SU-DHL-6 (cell line): ENCODE measurements at regions not wholly inside any gene's neighbourhood (a gene's known extent, or its start where the extent isn't known, plus 50 kb on each side); places are given as distances from the start of the nearest gene placed in this dataset.

ENCODE experiments used
- EZH2phosphoT487 ChIP-seq: fragments of 200-600 bp; sonication (generic), shearing (Covaris generic); conservative IDR thresholded peaks from 2 replicates; pipeline ENCODE4 v1.6.1; 2018; ENCODE audit warnings: mild to moderate bottlenecking, antibody characterized with exemption, low read length, moderate library complexity, mixed read lengths
- TF ChIP-seq, protein P1 (sequence below): fragments of 200-600 bp; sonication (generic); IDR thresholded peaks from one replicate; pipeline ENCODE4 v1.5.1; 2017; ENCODE audit warnings: antibody characterized with exemption, mild to moderate bottlenecking, low read length, moderate library complexity; ENCODE audit not compliant: insufficient read depth, poor library complexity, severe bottlenecking

DNA sequence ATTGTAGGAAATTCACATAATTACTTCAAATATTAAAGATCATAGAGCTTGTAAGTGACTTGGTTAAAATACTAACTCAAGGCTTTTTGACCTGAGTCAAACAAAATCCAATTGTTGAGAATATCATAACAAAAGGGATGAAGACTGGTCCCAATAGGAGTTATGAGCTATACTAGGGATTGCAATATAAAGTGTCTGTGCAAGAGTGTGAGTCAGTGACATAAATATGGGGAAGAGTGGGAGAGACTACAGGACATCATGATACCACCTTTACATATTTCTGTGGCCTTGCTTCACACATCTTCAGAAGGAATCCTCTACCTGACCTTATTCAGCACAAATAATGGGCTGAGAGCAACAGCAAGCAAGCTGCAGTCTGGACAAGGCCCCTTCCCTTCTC lies 180.9 kb upstream of the SLC24A2 start:
- TF ChIP-seq, protein P1, sequence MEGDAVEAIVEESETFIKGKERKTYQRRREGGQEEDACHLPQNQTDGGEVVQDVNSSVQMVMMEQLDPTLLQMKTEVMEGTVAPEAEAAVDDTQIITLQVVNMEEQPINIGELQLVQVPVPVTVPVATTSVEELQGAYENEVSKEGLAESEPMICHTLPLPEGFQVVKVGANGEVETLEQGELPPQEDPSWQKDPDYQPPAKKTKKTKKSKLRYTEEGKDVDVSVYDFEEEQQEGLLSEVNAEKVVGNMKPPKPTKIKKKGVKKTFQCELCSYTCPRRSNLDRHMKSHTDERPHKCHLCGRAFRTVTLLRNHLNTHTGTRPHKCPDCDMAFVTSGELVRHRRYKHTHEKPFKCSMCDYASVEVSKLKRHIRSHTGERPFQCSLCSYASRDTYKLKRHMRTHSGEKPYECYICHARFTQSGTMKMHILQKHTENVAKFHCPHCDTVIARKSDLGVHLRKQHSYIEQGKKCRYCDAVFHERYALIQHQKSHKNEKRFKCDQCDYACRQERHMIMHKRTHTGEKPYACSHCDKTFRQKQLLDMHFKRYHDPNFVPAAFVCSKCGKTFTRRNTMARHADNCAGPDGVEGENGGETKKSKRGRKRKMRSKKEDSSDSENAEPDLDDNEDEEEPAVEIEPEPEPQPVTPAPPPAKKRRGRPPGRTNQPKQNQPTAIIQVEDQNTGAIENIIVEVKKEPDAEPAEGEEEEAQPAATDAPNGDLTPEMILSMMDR = no peak
- no peak for TF ChIP-seq EZH2phosphoT487
